Liver (tissue), 8 donors: ENCODE measurements at regions not wholly inside any gene's neighbourhood (a gene's known extent, or its start where the extent isn't known, plus 50 kb on each side); places are given as distances from the start of the nearest gene placed in this dataset.

Experiments used
- DNase-seq: peaks from one replicate; pipeline ENCODE4 v3.0.0-alpha.2; 2017; ENCODE audit warnings: low spot score
- H3K27ac ChIP-seq, 2 donors: one replicate each; pipeline ENCODE4 v1.7.0; 2013; ENCODE audit warnings: inconsistent platforms in 2 of 2, low read length in 2 of 2, control low read depth in 1 of 2, low read depth in 1 of 2, mild to moderate bottlenecking in 1 of 2
- H3K27me3 ChIP-seq, 4 donors: one replicate each; pipeline versions ENCODE4 v1.6.1 to v1.7.0; 2013; ENCODE audit warnings: low read length in 3 of 4, inconsistent platforms in 1 of 4, mild to moderate bottlenecking in 1 of 4, moderate library complexity in 1 of 4; ENCODE audit not compliant: control insufficient read depth in 4 of 4, insufficient read depth in 4 of 4
- H3K36me3 ChIP-seq, 4 donors: one replicate each; pipeline versions ENCODE4 v1.6.1 to v1.7.0; 2013; ENCODE audit warnings: low read length in 3 of 4, mild to moderate bottlenecking in 3 of 4, low read depth in 1 of 4, moderate library complexity in 1 of 4; ENCODE audit not compliant: control insufficient read depth in 4 of 4, insufficient read depth in 3 of 4
- H3K4me1 ChIP-seq, 4 donors: one replicate each; pipeline versions ENCODE4 v1.6.1 to v1.7.0; 2013; ENCODE audit warnings: low read length in 3 of 4, mild to moderate bottlenecking in 3 of 4, moderate library complexity in 1 of 4; ENCODE audit not compliant: control insufficient read depth in 4 of 4, insufficient read depth in 4 of 4
- H3K4me3 ChIP-seq, 3 donors: one replicate each; pipeline versions ENCODE4 v1.6.1 to v1.7.0; 2013; ENCODE audit warnings: low read length in 3 of 3, control low read depth in 1 of 3, low read depth in 1 of 3, mild to moderate bottlenecking in 1 of 3
- H3K9ac ChIP-seq, 2 donors: one replicate each; pipeline ENCODE4 v1.7.0; 2013; ENCODE audit warnings: low read length in 2 of 2, mild to moderate bottlenecking in 2 of 2, moderate library complexity in 2 of 2, control low read depth in 1 of 2, low read depth in 1 of 2
- H3K9me3 ChIP-seq, 4 donors: one replicate each; pipeline versions ENCODE4 v1.6.1 to v1.7.0; 2013; ENCODE audit warnings: low read length in 3 of 4; ENCODE audit not compliant: control insufficient read depth in 4 of 4
- ATF3 ChIP-seq: IDR thresholded peaks from 2 replicates; pipeline ENCODE4 v1.6.1; 2016; ENCODE audit warnings: antibody characterized with exemption
- CTCF ChIP-seq: fragments of 150-350 bp; IDR thresholded peaks from 2 replicates; pipeline ENCODE4 v1.5.1; 2017; ENCODE audit warnings: improper control_type of control experiment, low read depth, low read length; ENCODE audit not compliant: missing input control
- EGR1 ChIP-seq, 2 donors: IDR thresholded peaks; 2 replicates each; pipeline ENCODE4 v1.6.1; 2016 to 2018; ENCODE audit warnings: antibody characterized with exemption in 2 of 2, low read depth in 2 of 2
- FOXA1 ChIP-seq: IDR thresholded peaks from 2 replicates; pipeline ENCODE4 v1.6.1; 2016; ENCODE audit warnings: antibody characterized with exemption
- FOXA2 ChIP-seq: IDR thresholded peaks from 2 replicates; pipeline ENCODE4 v1.6.1; 2016; ENCODE audit warnings: antibody characterized with exemption
- GABPA ChIP-seq, 2 donors: IDR thresholded peaks in 1 of 2; conservative IDR thresholded peaks in 1 of 2; 2 replicates each; pipeline ENCODE4 v1.6.1; 2016; ENCODE audit warnings: antibody characterized with exemption in 2 of 2, mild to moderate bottlenecking in 1 of 2, moderate library complexity in 1 of 2
- HNF4A ChIP-seq, 2 donors: conservative IDR thresholded peaks; 2 replicates each; pipeline ENCODE4 v1.6.1; 2016; ENCODE audit warnings: antibody characterized with exemption in 2 of 2, mild to moderate bottlenecking in 2 of 2
- HNF4G ChIP-seq: IDR thresholded peaks from 2 replicates; pipeline ENCODE4 v1.6.1; 2016; ENCODE audit warnings: antibody characterized with exemption
- JUND ChIP-seq, 2 donors: IDR thresholded peaks; 2 replicates each; pipeline ENCODE4 v1.6.1; 2016; ENCODE audit warnings: antibody characterized with exemption in 2 of 2
- MAX ChIP-seq: IDR thresholded peaks from 2 replicates; pipeline ENCODE4 v1.6.1; 2016; ENCODE audit warnings: antibody characterized with exemption
- NR2F2 ChIP-seq: IDR thresholded peaks from 2 replicates; pipeline ENCODE4 v1.6.1; 2016; ENCODE audit warnings: antibody characterized with exemption
- RAD21 ChIP-seq, 2 donors: IDR thresholded peaks; 2 replicates each; pipeline ENCODE4 v1.6.1; 2016; ENCODE audit warnings: antibody characterized with exemption in 2 of 2, mild to moderate bottlenecking in 2 of 2
- REST ChIP-seq: IDR thresholded peaks from 2 replicates; pipeline ENCODE4 v1.6.1; 2016; ENCODE audit warnings: antibody characterized with exemption, mild to moderate bottlenecking
- RXRA ChIP-seq, 2 donors: IDR thresholded peaks; 2 replicates each; pipeline ENCODE4 v1.6.1; 2017 to 2018; ENCODE audit warnings: antibody characterized with exemption in 2 of 2, mild to moderate bottlenecking in 1 of 2
- SP1 ChIP-seq: IDR thresholded peaks from 2 replicates; pipeline ENCODE4 v1.6.1; 2018; ENCODE audit warnings: antibody characterized with exemption, mild to moderate bottlenecking
- TAF1 ChIP-seq: conservative IDR thresholded peaks from 2 replicates; pipeline ENCODE4 v1.6.1; 2016; ENCODE audit warnings: antibody characterized with exemption, mild to moderate bottlenecking
- YY1 ChIP-seq: IDR thresholded peaks from 2 replicates; pipeline ENCODE4 v1.6.1; 2016; ENCODE audit warnings: antibody characterized with exemption, mild to moderate bottlenecking
- ZBTB33 ChIP-seq: IDR thresholded peaks from 2 replicates; pipeline ENCODE4 v1.6.1; 2016; ENCODE audit warnings: antibody characterized with exemption
- WGBS: extraction: QIAGEN DNeasy Blood & Tissue Kit; methylation state at CpG from one replicate; pipeline ENCODE4 v1.1.7; 2013; 5-methylcytosine and 5-hydroxymethylcytosine counted together
- donor health status: healthy.
- donor health status: healthy.
- donor health status: healthy.
- donor health status: healthy.
- donor health status: healthy.

GRCh38 chr9:118871531-118871930 is 497.7 kb downstream of the BRINP1 start:
- H3K9me3 ChIP-seq, result no peaks in the 10 kb centered on the region
- 79% methylated on average over 6 of the region's 6 CpGs for WGBS

More at GRCh38 chr9:118871531-118871930, 497.7 kb downstream of the BRINP1 start:
- no peaks in the 10 kb centered on the region for H3K4me1 ChIP-seq
- H3K27ac ChIP-seq, result no peak overlapping the region
- H3K36me3 ChIP-seq, result no peaks in the 10 kb centered on the region
- no peak for DNase-seq
- H3K27me3 ChIP-seq, result peaks cover 0 to 2% (median 0%) of the 10 kb centered on the region in 4 donors
- no peak overlapping the region for H3K4me3 ChIP-seq
- H3K9ac ChIP-seq, result no peak overlapping the region
- TF ChIP-seq RAD21 (IDR thresholded peaks at IDR 0.05) (no peak), HNF4G (no peak), REST (no peak), CTCF (no peak), EGR1 (IDR thresholded peaks at IDR 0.05; ENCODE audit: low read depth in 2 of 2) (no peak), SP1 (no peak), NR2F2 (no peak), JUND (IDR thresholded peaks at IDR 0.05) (no peak), HNF4A (conservative IDR thresholded peaks at IDR 0.05) (no peak), ZBTB33 (no peak), GABPA (IDR thresholded peaks at IDR 0.05 in 1 of 2, conservative IDR thresholded peaks at IDR 0.05 in 1 of 2) (no peak), FOXA2 (no peak), YY1 (no peak), RXRA (IDR thresholded peaks at IDR 0.05) (no peak), ATF3 (no peak), FOXA1 (no peak), TAF1 (no peak), MAX (no peak)
